Activated CD4-positive, alpha-beta T cell treated with anti-CD3 and anti-CD28 coated beads, Interleukin-2, Interleukin-4, amounts not matched to agents 100 ng/mL and 50 ng/mL, durations not matched to agents 16 hours and 8 hours (primary cell): ENCODE measurements at regions not wholly inside any gene's neighbourhood (a gene's known extent, or its start where the extent isn't known, plus 50 kb on each side); places are given as distances from the start of the nearest gene placed in this dataset.
A peak's percentile ranks its signal among the peaks of the same experiment; 100 is the strongest.
"Not testable (repeated sequence)": the region's sequence is repeated elsewhere in the genome, so short reads cannot be mapped to it uniquely, and the experiment has no call there.

Source experiments
- DNase-seq: peaks from one replicate; pipeline ENCODE4 v3.0.0-alpha.2; 2020; ENCODE audit warnings: low spot score

- DNase-seq, result no peak
These were observed 276.0 kb downstream of the ADGRD1 start for GRCh38 chr12:131229426-131230339.

GRCh38 chr12:131230340-131231031, 276.8 kb downstream of the ADGRD1 start:
- no peak for DNase-seq

- DNase-seq, result no peak
These were observed 277.6 kb downstream of the ADGRD1 start for GRCh38 chr12:131231032-131231980.

DNA sequence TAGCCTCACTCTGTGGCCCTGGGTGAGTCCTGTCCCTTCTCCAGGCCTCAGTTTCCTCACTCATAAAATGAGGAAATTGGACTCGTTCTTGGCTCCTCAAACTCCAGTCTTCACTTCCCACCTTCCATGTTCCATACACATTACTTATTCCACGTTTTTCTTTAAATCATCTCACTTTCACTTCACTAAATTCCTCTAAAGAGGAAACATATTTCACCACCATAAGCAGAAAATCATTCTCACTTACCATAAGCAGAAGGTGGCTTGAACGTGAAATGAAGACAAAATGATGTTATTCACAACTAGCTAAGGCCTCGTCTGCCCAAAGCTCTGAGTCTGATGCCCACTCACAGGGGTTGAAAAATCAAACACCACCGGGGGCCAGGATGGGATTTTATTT, 278.3 kb downstream of the ADGRD1 start:
- DNase-seq, result no peak

- DNase-seq, result not testable (repeated sequence)
These were observed 279.2 kb downstream of the ADGRD1 start for GRCh38 chr12:131232872-131233271.

- not testable (repeated sequence) for DNase-seq
These were observed 280.4 kb downstream of the ADGRD1 start for GRCh38 chr12:131233850-131234789.

DNA sequence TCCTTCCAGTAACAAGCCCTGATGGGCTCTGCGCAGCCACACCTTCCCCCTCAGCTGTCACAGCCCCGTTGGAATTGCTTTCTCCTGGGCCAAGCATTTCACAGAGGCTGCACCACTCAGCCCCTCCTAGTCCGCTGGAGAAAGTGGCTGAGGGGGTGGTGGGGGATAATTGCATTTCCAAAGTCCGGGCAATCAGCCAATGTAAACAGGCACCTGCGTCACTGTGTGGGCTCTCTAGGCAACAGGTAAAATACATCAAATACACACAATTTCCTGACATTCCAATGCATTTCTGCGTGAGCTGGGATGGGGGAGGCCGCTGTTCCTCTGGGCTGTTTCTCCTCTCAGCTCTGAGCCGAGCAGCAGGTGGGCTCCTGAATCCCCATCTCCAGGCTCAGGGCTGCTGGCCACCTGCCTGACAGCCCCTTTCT, 281.1 kb downstream of the ADGRD1 start:
- not testable (repeated sequence) for DNase-seq

- DNase-seq, result no peak
These were observed 282.2 kb downstream of the ADGRD1 start for GRCh38 chr12:131235871-131236271.

- no peak for DNase-seq
These were observed 285.8 kb downstream of the ADGRD1 start for GRCh38 chr12:131239384-131240094.

GRCh38 chr12:131241517-131241916, 287.8 kb downstream of the ADGRD1 start:
- DNase-seq, result no peak

GRCh38 chr12:131242741-131243496, 289.2 kb downstream of the ADGRD1 start:
- peak; percentile 59 for DNase-seq

DNA sequence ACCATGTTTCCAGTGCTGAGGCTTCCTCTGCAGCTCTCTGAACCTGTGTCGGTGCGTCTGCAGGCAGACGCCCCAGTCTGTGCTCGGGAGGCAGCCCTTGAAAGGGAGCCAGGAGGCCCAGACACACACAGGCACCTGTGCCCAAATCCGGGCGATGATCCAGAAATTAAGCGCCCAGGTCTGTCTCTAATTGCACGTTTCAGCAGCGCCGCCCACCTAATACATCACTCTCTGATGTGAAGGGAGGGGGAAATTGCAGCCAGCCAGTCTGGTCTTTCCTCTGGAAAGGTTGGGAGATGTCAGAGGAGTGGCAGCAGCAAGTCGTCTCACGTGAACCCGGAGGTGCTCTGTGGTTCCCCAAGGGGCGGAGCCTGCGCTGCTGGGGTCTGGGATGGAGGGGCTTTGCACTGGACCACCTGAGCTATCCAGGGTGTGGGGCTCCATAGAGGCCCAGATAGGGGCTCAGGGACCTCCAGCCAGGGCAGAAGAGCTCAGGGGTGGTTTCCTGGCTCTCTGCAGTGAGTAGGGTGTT, 290.5 kb downstream of the ADGRD1 start:
- DNase-seq, result not testable (repeated sequence)

DNA sequence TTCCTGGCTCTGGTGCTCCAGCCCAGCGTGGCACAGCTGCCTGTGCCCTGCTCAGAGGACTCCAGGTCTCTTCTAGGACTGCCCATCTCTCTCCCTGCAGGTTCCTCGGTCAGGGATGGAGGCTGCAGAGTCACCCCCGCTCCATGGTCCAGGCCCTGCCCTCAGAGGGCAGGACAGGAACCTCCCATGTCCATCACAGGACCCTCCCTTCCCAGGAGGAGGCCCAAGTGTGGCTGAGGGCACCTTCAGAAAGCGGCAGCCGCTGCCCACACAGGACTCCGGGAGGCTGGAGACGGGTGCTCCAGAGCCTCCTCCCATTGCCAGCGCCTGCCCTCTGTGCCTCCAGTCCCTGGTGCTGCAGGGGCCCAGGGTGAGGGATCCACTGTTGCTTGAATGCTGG, 291.5 kb downstream of the ADGRD1 start:
- DNase-seq, result not testable (repeated sequence)

GRCh38 chr12:131245564-131246355, 292.1 kb downstream of the ADGRD1 start:
- no peak for DNase-seq

DNA sequence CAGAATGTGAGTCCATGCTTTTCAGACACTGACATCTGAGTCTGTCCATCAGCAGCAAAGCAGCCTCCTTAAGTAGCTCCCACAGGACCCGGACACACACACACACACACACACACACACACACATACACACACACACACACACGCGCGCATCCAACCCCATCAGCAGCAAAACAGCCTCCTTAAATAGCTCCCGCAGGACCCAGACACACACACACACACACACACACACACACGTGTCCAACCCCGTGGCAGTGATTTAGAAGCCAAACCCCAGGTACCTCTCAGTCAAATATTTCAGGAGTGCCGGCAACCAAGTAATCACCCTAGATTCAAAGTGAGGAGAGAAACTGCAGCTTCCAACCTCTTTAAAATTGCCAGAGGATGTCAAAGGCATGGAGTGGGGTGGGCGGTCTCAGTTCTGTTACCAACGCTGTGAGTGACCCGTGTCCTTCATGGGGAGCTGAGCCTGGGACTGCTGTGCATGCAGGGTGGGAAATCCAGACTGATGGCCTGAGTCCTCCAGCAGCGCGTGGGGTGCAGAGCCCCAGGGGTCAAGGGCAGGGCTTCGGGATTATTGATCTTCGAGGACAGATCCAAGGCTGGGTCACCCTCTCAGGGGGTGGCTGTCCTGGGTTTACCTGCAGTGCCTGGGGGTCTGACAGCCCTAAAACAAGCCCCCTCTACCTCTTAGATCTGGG, 293.5 kb downstream of the ADGRD1 start:
- DNase-seq, result not testable (repeated sequence)

GRCh38 chr12:131247875-131248274, 294.2 kb downstream of the ADGRD1 start:
- DNase-seq, result not testable (repeated sequence)

DNA sequence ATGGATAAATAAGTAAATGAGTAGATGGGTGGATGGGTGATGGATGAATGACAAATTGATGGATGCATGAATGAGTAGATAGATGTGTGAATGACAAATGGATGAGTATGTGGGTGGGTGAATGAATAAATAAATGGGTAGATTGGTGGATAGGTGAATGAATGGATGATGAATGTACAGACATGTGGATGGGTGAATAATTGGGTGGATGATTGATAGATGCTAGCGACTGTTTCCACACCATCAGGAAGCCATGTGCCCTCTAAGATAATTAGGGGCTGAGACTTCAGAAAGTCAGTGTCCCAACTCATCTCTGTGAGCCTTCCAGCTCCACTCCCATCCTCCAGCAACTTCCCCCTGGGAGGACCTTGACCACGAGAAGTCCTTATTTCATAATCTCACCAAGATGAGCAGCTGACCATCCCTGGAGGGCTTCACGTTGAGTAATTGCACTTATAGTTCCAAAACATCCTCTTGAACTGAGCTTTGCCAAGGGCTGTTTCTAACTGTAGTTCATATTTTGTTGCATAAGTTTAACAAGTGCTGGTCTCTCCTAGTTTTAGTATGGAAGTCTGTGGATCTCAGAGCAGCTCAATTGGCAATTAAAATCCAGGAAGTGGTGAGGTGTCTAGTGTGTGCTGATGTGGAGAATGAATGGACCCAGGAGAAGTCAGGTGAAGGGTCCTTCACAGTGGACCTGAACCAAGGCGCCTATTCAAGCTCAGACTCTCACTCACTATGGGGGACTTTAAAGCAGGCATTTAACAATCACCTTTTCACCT, 295.7 kb downstream of the ADGRD1 start:
- no peak for DNase-seq
